Endothelial cell of umbilical vein (primary cell): ENCODE measurements at regions not wholly inside any gene's neighbourhood (a gene's known extent, or its start where the extent isn't known, plus 50 kb on each side); places are given as distances from the start of the nearest gene placed in this dataset.

Source experiments
- BruUV-seq: library from RNA; stranded (reverse); fragments of 400-500 nt; replicated peaks from 2 replicates; lab custom pipeline; 2021; lab: Mats Ljungman, UMichigan
- CTCF ChIA-PET: fragments of 300-600, 350-600 bp; sonication (Branson Sonifier 250); formaldehyde crosslinking; loops from one replicate; lab custom pipeline; 2021; ENCODE audit warnings: antibody characterized with exemption, inconsistent platforms; lab: Charles Lee
- POLR2A ChIA-PET: fragments of 300-600, 350-600 bp; sonication (Branson Sonifier 250); formaldehyde crosslinking; loops from one replicate; lab custom pipeline; 2021; ENCODE audit warnings: antibody characterized with exemption, inconsistent platforms; lab: Charles Lee
- DNase-seq: peaks from one replicate; pipeline ENCODE4 v3.0.0-alpha.2; 2011; ENCODE audit warnings: low read depth, low spot score
- FAIRE-seq: peaks from 2 replicates; lab custom pipeline; 2011; peaks lifted over from hg19 to GRCh38; lab: Jason Lieb, UNC
- H2AFZ ChIP-seq: 2 replicates; pipeline ENCODE4 v1.6.0; 2012; ENCODE audit warnings: low read depth, low read length, control low read depth, inconsistent platforms
- H3K27ac ChIP-seq: 2 replicates; pipeline ENCODE4 v1.5.1; 2011; ENCODE audit warnings: low read depth, mild to moderate bottlenecking, control low read depth, low read length, moderate library complexity; ENCODE audit not compliant: insufficient read depth
- H3K27me3 ChIP-seq, 2 experiments: 2 replicates each; pipeline versions ENCODE4 v1.6.0 to v1.6.1; 2011; ENCODE audit warnings: low read length in 2 of 2, mixed read lengths in 1 of 2; ENCODE audit not compliant: control insufficient read depth in 2 of 2, insufficient read depth in 2 of 2
- H3K36me3 ChIP-seq, 2 experiments: 2 replicates in 1 of 2; 3 replicates in 1 of 2; pipeline ENCODE4 v1.5.1; 2011; ENCODE audit warnings: low read length in 2 of 2, mild to moderate bottlenecking in 1 of 2, moderate library complexity in 1 of 2; ENCODE audit not compliant: control insufficient read depth in 2 of 2, insufficient read depth in 2 of 2; ENCODE audit errors: extremely low read depth in 1 of 2
- H3K4me1 ChIP-seq: 3 replicates; pipeline ENCODE4 v1.5.1; 2011; ENCODE audit warnings: mild to moderate bottlenecking, low read length; ENCODE audit not compliant: control insufficient read depth, insufficient read depth; ENCODE audit errors: extremely low read depth
- H3K4me2 ChIP-seq: 2 replicates; pipeline ENCODE4 v1.6.1; 2011; ENCODE audit warnings: low read length, control low read depth, mixed read lengths; ENCODE audit not compliant: insufficient read depth
- H3K4me3 ChIP-seq, 3 experiments: fragments of 200-600 bp in 1 of 3; sonication (generic), shearing (Covaris generic) in 1 of 3; replicated peaks in 1 of 3; 2 replicates each; pipeline ENCODE4 v1.5.1; 2011 to 2016; ENCODE audit warnings: control low read depth in 3 of 3, low read length in 3 of 3, mild to moderate bottlenecking in 2 of 3, inconsistent platforms in 1 of 3, low read depth in 1 of 3, moderate library complexity in 1 of 3; ENCODE audit not compliant: insufficient read depth in 1 of 3
- H3K79me2 ChIP-seq: 2 replicates; pipeline ENCODE4 v1.6.0; 2012; ENCODE audit warnings: low read length, inconsistent platforms; ENCODE audit not compliant: control insufficient read depth, insufficient read depth
- H3K9ac ChIP-seq: replicated peaks from 2 replicates; pipeline ENCODE3; 2011; ENCODE audit warnings: low read length, control low read depth; ENCODE audit not compliant: insufficient read depth; ENCODE audit errors: extremely low read depth
- H3K9me1 ChIP-seq: replicated peaks from 3 replicates; pipeline ENCODE4 v1.6.0; 2011; ENCODE audit warnings: mild to moderate bottlenecking, low read length; ENCODE audit not compliant: control insufficient read depth, insufficient read depth; ENCODE audit errors: extremely low read depth
- H3K9me3 ChIP-seq: replicated peaks from 2 replicates; pipeline ENCODE4 v1.5.1; 2012; ENCODE audit warnings: low read length, inconsistent platforms; ENCODE audit not compliant: control insufficient read depth, insufficient read depth
- H4K20me1 ChIP-seq: replicated peaks from 2 replicates; pipeline ENCODE3; 2011; ENCODE audit warnings: mild to moderate bottlenecking, low read length; ENCODE audit not compliant: control insufficient read depth, insufficient read depth; ENCODE audit errors: extremely low read depth
- EZH2 ChIP-seq: IDR thresholded peaks from 2 replicates; pipeline ENCODE4 v1.6.1; 2012; ENCODE audit warnings: borderline replicate concordance, low read depth, mild to moderate bottlenecking, moderate library complexity, low read length, inconsistent platforms; ENCODE audit not compliant: severe bottlenecking
- FOS ChIP-seq: IDR thresholded peaks from 2 replicates; pipeline ENCODE4 v1.6.1; 2011; ENCODE audit warnings: mild to moderate bottlenecking, low read length, moderate library complexity, borderline replicate concordance; ENCODE audit not compliant: insufficient read depth
- GATA2 ChIP-seq: IDR thresholded peaks from 2 replicates; pipeline ENCODE4 v1.7.0; 2011; ENCODE audit warnings: low read depth, mild to moderate bottlenecking, moderate library complexity, mixed read lengths, low read length; ENCODE audit not compliant: insufficient read length, insufficient read depth
- MAX ChIP-seq: IDR thresholded peaks from 2 replicates; pipeline ENCODE4 v1.6.1; 2011; ENCODE audit not compliant: insufficient read depth, insufficient read length
- MYC ChIP-seq: IDR thresholded peaks from one replicate; pipeline ENCODE4 v1.6.1; 2011; ENCODE audit warnings: mild to moderate bottlenecking, low read depth, low read length
- POLR2A ChIP-seq: IDR thresholded peaks from 2 replicates; pipeline ENCODE4 v1.6.1; 2012; ENCODE audit warnings: low read depth, mild to moderate bottlenecking, control low read depth, low read length
- dilution Hi-C: fragments of 300-500 bp; cut with MboI; formaldehyde crosslinking; loops from one replicate; pipeline ENCODE4 v1.15.0; 2019; ENCODE audit warnings: low sequenced_read_pairs; ENCODE audit not compliant: extremely low pct_ligation_motif_present
- intact Hi-C: fragments of 100-400 bp; cut with micrococcal nuclease; formaldehyde crosslinking; loops from one replicate; pipeline ENCODE4 v1.10.0; 2022
- TF ChIP-seq, protein P1 (sequence below), 2 donors: IDR thresholded peaks; 1 replicate in 1 of 2; 2 replicates in 1 of 2; pipeline ENCODE4 v1.5.1; 2011; ENCODE audit warnings: low read length in 2 of 2, mild to moderate bottlenecking in 2 of 2, moderate library complexity in 2 of 2, control low read depth in 1 of 2, inconsistent platforms in 1 of 2, low read depth in 1 of 2; ENCODE audit not compliant: insufficient read depth in 1 of 2; ENCODE audit errors: extremely low read depth in 1 of 2

DNA sequence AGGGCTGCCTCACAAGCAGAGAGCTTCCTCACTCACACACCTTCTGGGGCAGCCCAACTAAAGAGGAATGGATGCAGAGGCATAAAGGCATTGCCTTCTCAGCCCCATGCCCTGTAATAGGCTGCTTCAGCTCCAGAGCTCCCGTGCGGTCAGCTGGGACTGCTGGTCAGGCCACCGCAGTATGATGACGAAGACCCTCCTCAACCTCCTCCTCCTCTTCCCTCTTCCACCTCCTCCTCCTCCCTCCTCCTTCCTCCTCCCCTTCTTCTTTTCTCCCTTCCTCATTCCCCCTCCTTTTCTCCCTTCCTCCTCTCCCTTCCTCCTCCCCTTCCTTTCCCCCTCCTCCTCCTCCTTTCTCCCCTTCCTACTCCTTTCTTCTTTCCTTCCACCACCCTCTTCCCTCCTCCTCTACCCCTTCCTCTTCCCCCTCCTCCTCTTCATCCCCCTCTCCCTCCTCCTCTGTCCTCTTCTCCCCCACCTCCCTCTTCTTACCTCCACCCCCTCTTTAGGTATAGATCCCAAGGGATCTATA, 465.3 kb upstream of the CDH4 start:
- Histone ChIP-seq H3K9ac (no peak overlapping the region), H3K27ac (no peak overlapping the region), H3K27me3 (no peaks in the 10 kb centered on the region), H3K4me2 (no peak overlapping the region), H3K9me3 (peaks cover 4% of the 10 kb centered on the region), H4K20me1 (no peaks in the 10 kb centered on the region), H3K4me1 (no peaks in the 10 kb centered on the region), H3K4me3 (no peak overlapping the region), H3K9me1 (no peaks in the 10 kb centered on the region), H2AFZ (no peak overlapping the region), H3K36me3 (no peaks in the 10 kb centered on the region), H3K79me2 (no peaks in the 10 kb centered on the region)
- ChIA-PET POLR2A (no interaction called here), CTCF (interaction anchor here (0.6 kb wide), 1 partner anchor 1128 kb away, joined by 3 read pairs; no protein-coding TSS in a partner anchor)
- FAIRE-seq = no peak
- dilution Hi-C loops (no loop called here), intact Hi-C loops (no loop called here)
- no peak for DNase-seq
- no TSS peak for BruUV-seq
- no peak for TF ChIP-seq FOS

- Histone ChIP-seq H3K9ac (no peak overlapping the region), H3K4me3 (no peak overlapping the region), H3K27me3 (no peaks in the 10 kb centered on the region), H3K79me2 (no peaks in the 10 kb centered on the region), H2AFZ (no peak overlapping the region), H3K36me3 (no peaks in the 10 kb centered on the region), H3K9me1 (no peaks in the 10 kb centered on the region), H3K27ac (no peak overlapping the region), H3K4me1 (no peaks in the 10 kb centered on the region), H3K9me3 (peaks cover 4% of the 10 kb centered on the region), H3K4me2 (no peak overlapping the region), H4K20me1 (no peaks in the 10 kb centered on the region)
- no peak for TF ChIP-seq MAX
- no peak for TF ChIP-seq MYC
- TF ChIP-seq GATA2 = no peak
- TF ChIP-seq, protein P1, sequence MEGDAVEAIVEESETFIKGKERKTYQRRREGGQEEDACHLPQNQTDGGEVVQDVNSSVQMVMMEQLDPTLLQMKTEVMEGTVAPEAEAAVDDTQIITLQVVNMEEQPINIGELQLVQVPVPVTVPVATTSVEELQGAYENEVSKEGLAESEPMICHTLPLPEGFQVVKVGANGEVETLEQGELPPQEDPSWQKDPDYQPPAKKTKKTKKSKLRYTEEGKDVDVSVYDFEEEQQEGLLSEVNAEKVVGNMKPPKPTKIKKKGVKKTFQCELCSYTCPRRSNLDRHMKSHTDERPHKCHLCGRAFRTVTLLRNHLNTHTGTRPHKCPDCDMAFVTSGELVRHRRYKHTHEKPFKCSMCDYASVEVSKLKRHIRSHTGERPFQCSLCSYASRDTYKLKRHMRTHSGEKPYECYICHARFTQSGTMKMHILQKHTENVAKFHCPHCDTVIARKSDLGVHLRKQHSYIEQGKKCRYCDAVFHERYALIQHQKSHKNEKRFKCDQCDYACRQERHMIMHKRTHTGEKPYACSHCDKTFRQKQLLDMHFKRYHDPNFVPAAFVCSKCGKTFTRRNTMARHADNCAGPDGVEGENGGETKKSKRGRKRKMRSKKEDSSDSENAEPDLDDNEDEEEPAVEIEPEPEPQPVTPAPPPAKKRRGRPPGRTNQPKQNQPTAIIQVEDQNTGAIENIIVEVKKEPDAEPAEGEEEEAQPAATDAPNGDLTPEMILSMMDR (IDR thresholded peaks at IDR 0.05; ENCODE audit: extremely low read depth in 1 of 2, insufficient read depth in 1 of 2, low read depth in 1 of 2, low read length in 2 of 2) = no peak
- TF ChIP-seq FOS = no peak
- TF ChIP-seq EZH2 = no peak
- TF ChIP-seq POLR2A = no peak
- intact Hi-C loops (no loop called here), dilution Hi-C loops (no loop called here)
- ChIA-PET POLR2A (no interaction called here), CTCF (no interaction called here)
- FAIRE-seq = no peak
- no peak for DNase-seq
- BruUV-seq = no TSS peak
Observed at GRCh38 chr20:60787276-60787675, 464.8 kb upstream of the CDH4 start.
